Stomach (tissue), 4 donors: ENCODE measurements at regions not wholly inside any gene's neighbourhood (a gene's known extent, or its start where the extent isn't known, plus 50 kb on each side); places are given as distances from the start of the nearest gene placed in this dataset.
"Not testable (repeated sequence)": the region's sequence is repeated elsewhere in the genome, so short reads cannot be mapped to it uniquely, and the experiment has no call there.

Source experiments
- CTCF ChIP-seq, 7 experiments: fragments of 450-650 bp in 4 of 7; fragments of 200-600 bp in 3 of 7; sonication (generic) in 3 of 7; IDR thresholded peaks; one replicate each; pipeline ENCODE4 v1.5.1; 2016 to 2019; ENCODE audit warnings: antibody characterized with exemption in 7 of 7, control low read depth in 2 of 7, mild to moderate bottlenecking in 1 of 7
- EP300 ChIP-seq: sonication (generic); formaldehyde crosslinking; IDR thresholded peaks from one replicate; pipeline ENCODE4 v1.6.1; 2017; ENCODE audit warnings: antibody characterized with exemption
- POLR2A ChIP-seq, 4 donors: fragments of 450-650 bp; IDR thresholded peaks; one replicate each; pipeline ENCODE4 v1.6.1; 2016; ENCODE audit warnings: antibody characterized with exemption in 4 of 4, control low read depth in 2 of 4, mild to moderate bottlenecking in 1 of 4, moderate library complexity in 1 of 4
- POLR2AphosphoS5 ChIP-seq, 3 donors: sonication (generic); formaldehyde crosslinking; IDR thresholded peaks; one replicate each; pipeline ENCODE4 v1.6.1; 2016; ENCODE audit warnings: antibody characterized with exemption in 3 of 3

- not testable (repeated sequence) for TF ChIP-seq CTCF (IDR thresholded peaks at IDR 0.05); POLR2A (IDR thresholded peaks at IDR 0.05); POLR2AphosphoS5 (IDR thresholded peaks at IDR 0.05); EP300
These were observed 132.7 kb upstream of the TP53TG3D start for GRCh38 chr16:32120372-32120771.
